RWPE2 (cell line): ENCODE measurements at regions not wholly inside any gene's neighbourhood (a gene's known extent, or its start where the extent isn't known, plus 50 kb on each side); places are given as distances from the start of the nearest gene placed in this dataset.

Experiments used
- ATAC-seq: fragments of 200-7000 bp; cut with Tn5 transposase; 3 replicates; pipeline ENCODE4 v1.9.1; 2021; ENCODE audit warnings: low read depth
- DNase-seq: peaks from one replicate; pipeline ENCODE4 v3.0.0-alpha.2; 2020; ENCODE audit warnings: low spot score
- H3K27ac ChIP-seq: fragments of 450-650 bp; 2 replicates; pipeline ENCODE4 v1.5.1; 2017; ENCODE audit warnings: mild to moderate bottlenecking; ENCODE audit not compliant: poor library complexity, severe bottlenecking
- H3K27me3 ChIP-seq: fragments of 250-450 bp; sonication (Bioruptor Pico); 2 replicates; pipeline ENCODE4 v1.5.1; 2021; ENCODE audit warnings: mild to moderate bottlenecking, moderate library complexity; ENCODE audit not compliant: insufficient read depth, poor library complexity, severe bottlenecking
- H3K36me3 ChIP-seq: fragments of 250-450 bp; sonication (Bioruptor Pico); 2 replicates; pipeline ENCODE4 v1.5.1; 2020; ENCODE audit warnings: low read depth, mild to moderate bottlenecking, moderate library complexity
- H3K4me1 ChIP-seq: fragments of 250-450 bp; sonication (Bioruptor Pico); 2 replicates; pipeline ENCODE4 v1.5.1; 2021; ENCODE audit warnings: mild to moderate bottlenecking, moderate library complexity; ENCODE audit not compliant: insufficient read depth, poor library complexity, severe bottlenecking
- H3K4me3 ChIP-seq: fragments of 250-450 bp; sonication (Bioruptor Pico); 2 replicates; pipeline ENCODE4 v1.5.1; 2021; ENCODE audit warnings: mild to moderate bottlenecking, moderate library complexity; ENCODE audit not compliant: severe bottlenecking
- H3K9me3 ChIP-seq: fragments of 250-450 bp; sonication (Bioruptor Pico); 2 replicates; pipeline ENCODE4 v1.5.1; 2021; ENCODE audit warnings: mild to moderate bottlenecking, moderate library complexity; ENCODE audit not compliant: severe bottlenecking
- TF ChIP-seq, protein P1 (sequence below): fragments of 450-650 bp; IDR thresholded peaks from one replicate; pipeline ENCODE4 v1.5.1; 2017; ENCODE audit warnings: mild to moderate bottlenecking, moderate library complexity; ENCODE audit not compliant: poor library complexity, severe bottlenecking

DNA sequence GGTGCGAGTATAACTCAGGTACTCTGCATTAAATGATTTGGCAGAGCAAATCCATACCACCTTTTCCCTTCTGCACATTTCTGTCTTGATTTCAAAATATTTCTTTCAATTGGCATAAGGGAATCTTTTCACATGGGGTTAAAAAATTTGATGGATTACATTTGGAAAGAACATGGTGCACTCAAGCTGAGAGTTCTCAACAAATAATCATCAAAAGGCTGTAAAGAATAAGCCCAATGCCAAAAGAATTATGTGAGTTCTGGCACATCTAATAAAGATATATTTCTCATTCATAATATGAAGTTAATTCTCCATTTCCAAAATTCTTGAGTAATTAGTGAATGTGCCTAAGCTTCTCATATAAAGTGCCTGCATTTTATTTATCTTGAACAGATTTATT, 223.1 kb downstream of the GPR37 start:
- ATAC-seq (no peak), DNase-seq (no peak)
- H3K36me3 ChIP-seq, result no peaks in the 10 kb centered on the region
- H3K27ac ChIP-seq, result no peak overlapping the region
- H3K4me1 ChIP-seq, result no peaks in the 10 kb centered on the region
- TF ChIP-seq, protein P1, sequence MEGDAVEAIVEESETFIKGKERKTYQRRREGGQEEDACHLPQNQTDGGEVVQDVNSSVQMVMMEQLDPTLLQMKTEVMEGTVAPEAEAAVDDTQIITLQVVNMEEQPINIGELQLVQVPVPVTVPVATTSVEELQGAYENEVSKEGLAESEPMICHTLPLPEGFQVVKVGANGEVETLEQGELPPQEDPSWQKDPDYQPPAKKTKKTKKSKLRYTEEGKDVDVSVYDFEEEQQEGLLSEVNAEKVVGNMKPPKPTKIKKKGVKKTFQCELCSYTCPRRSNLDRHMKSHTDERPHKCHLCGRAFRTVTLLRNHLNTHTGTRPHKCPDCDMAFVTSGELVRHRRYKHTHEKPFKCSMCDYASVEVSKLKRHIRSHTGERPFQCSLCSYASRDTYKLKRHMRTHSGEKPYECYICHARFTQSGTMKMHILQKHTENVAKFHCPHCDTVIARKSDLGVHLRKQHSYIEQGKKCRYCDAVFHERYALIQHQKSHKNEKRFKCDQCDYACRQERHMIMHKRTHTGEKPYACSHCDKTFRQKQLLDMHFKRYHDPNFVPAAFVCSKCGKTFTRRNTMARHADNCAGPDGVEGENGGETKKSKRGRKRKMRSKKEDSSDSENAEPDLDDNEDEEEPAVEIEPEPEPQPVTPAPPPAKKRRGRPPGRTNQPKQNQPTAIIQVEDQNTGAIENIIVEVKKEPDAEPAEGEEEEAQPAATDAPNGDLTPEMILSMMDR, result no peak
- H3K9me3 ChIP-seq, result no peaks in the 10 kb centered on the region
- H3K27me3 ChIP-seq, result peaks cover 2% of the 10 kb centered on the region
- no peak overlapping the region for H3K4me3 ChIP-seq

DNA sequence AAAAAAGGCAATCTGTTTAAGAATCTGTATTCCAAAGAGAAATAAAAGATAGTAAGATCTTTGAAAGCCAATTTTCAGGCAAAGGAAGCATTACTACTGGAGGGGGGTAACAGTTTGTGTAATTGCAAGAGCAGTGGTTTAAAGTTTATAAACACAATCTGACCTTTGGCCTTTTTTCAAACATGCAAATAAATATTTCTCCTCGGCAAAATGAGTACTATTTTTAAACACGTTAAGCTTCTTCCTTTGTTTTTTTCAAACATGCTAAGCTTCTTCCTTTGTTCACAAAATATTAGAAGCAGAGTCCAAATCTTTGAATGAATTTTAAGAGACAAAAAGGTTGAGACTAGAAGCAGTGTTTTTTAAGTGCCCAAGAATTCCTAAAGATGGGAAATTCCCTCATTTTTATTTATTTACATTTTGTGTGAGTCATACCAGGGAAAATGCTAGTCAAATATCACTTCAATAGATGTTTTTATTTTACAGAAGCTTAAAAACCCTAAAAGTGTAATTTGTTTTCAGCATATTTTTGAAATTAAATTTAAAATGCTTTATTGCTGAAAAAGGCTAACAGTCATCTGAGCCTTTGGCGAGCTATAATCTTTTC, 229.3 kb downstream of the GPR37 start:
- Histone ChIP-seq H3K4me1 (peaks cover 9% of the 10 kb centered on the region), H3K36me3 (no peaks in the 10 kb centered on the region), H3K4me3 (no peak overlapping the region), H3K27ac (no peak overlapping the region), H3K27me3 (no peaks in the 10 kb centered on the region), H3K9me3 (no peaks in the 10 kb centered on the region)
- ATAC-seq (0 out of 3 replicates have a peak, but pooled peaks have one; percentile 40), DNase-seq (no peak)
- TF ChIP-seq, protein P1, result no peak

DNA sequence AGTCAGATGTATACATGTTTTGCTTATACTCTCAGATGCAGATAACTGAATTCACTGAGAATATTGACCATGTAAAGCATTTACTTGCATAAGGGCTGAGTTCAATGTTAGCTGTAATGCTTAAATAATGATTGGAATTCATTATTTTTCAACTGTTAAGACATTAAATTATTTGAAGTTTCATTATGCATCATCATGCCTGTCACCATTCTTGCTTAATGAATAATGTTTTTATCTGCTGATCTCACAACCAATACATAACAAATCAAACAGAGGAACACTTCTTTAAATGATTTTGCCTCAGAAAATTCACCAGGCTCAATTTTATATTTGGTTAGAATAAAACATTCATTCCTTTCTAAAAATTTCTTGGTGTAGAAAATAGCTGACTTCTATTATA, 233.4 kb downstream of the GPR37 start:
- ATAC-seq (peak; percentile 40; the same call in 1 of the 3 replicates), DNase-seq (no peak)
- H3K4me3 ChIP-seq, result no peak overlapping the region
- no peak overlapping the region for H3K27ac ChIP-seq
- H3K4me1 ChIP-seq, result peaks cover 9% of the 10 kb centered on the region
- no peaks in the 10 kb centered on the region for H3K36me3 ChIP-seq
- no peaks in the 10 kb centered on the region for H3K9me3 ChIP-seq
- TF ChIP-seq, protein P1, result no peak
- H3K27me3 ChIP-seq, result no peaks in the 10 kb centered on the region

DNA sequence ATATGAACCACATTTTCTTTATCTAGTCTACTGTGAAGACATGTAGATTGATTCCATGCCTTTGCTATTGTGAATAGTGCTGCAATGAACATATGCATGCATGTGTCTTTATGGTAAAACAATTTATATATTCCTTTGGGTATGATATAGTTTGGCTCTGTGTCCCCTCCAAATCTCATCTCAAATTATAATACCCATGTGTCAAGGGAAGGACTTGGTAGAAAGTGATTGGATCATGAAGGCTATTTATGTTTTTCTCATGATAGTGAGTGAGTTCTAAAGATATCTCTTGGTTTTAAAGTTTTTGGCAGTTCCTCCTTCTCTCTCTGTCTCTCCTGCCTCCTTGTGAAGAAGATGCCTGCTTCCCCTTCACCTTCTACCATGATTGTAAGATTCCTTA, 248.7 kb downstream of the GPR37 start:
- ATAC-seq (no peak), DNase-seq (no peak)

More for the DNA sequence above, 248.7 kb downstream of the GPR37 start:
- no peaks in the 10 kb centered on the region for H3K9me3 ChIP-seq
- no peaks in the 10 kb centered on the region for H3K36me3 ChIP-seq
- TF ChIP-seq, protein P1, result no peak
- H3K4me3 ChIP-seq, result no peak overlapping the region
- no peaks in the 10 kb centered on the region for H3K27me3 ChIP-seq
- no peaks in the 10 kb centered on the region for H3K4me1 ChIP-seq
- no peak overlapping the region for H3K27ac ChIP-seq
